CD4-positive, alpha-beta T cell (primary cell): ENCODE measurements at regions not wholly inside any gene's neighbourhood (a gene's known extent, or its start where the extent isn't known, plus 50 kb on each side); places are given as distances from the start of the nearest gene placed in this dataset.

Source experiments
- ATAC-seq: fragments of 200-7000 bp; cut with Tn5 transposase; one replicate; pipeline ENCODE4 v1.10.0; 2022; ENCODE audit warnings: mild to moderate bottlenecking; ENCODE audit not compliant: poor library complexity
- CTCF ChIA-PET: fragments of 350-600 bp; sonication (Branson Sonifier 250); formaldehyde crosslinking; loops from one replicate; lab custom pipeline; 2021; ENCODE audit warnings: antibody characterized with exemption, inconsistent platforms; lab: Charles Lee
- POLR2A ChIA-PET: fragments of 350-600 bp; sonication (Branson Sonifier 250); formaldehyde crosslinking; loops from one replicate; lab custom pipeline; 2021; ENCODE audit warnings: antibody characterized with exemption, inconsistent platforms; lab: Charles Lee
- DNase-seq, 14 experiments: peaks; one replicate each; pipeline ENCODE4 v3.0.0-alpha.2; 2013 to 2020; ENCODE audit warnings: mixed read lengths in 2 of 14
- H3K27ac ChIP-seq, 2 donors: one replicate each; pipeline versions ENCODE4 v1.5.1 to v1.7.0; 2013; ENCODE audit warnings: low read length in 2 of 2, low read depth in 1 of 2, mild to moderate bottlenecking in 1 of 2
- H3K27me3 ChIP-seq, 2 experiments: 1 replicate in 1 of 2; 2 replicates in 1 of 2; pipeline versions ENCODE4 v1.6.1 to v1.7.0; 2013; ENCODE audit warnings: low read length in 2 of 2, control low read depth in 1 of 2, mild to moderate bottlenecking in 1 of 2, moderate library complexity in 1 of 2; ENCODE audit not compliant: insufficient read depth in 2 of 2, control insufficient read depth in 1 of 2
- H3K36me3 ChIP-seq: one replicate; pipeline ENCODE4 v1.6.1; 2013; ENCODE audit warnings: low read length, control low read depth; ENCODE audit not compliant: insufficient read depth
- H3K4me1 ChIP-seq: one replicate; pipeline ENCODE4 v1.6.1; 2013; ENCODE audit warnings: low read length, control low read depth; ENCODE audit not compliant: insufficient read depth
- H3K4me3 ChIP-seq: one replicate; pipeline ENCODE4 v1.5.1; 2013; ENCODE audit warnings: mild to moderate bottlenecking, low read length, moderate library complexity
- H3K9me3 ChIP-seq, 2 experiments: 1 replicate in 1 of 2; 2 replicates in 1 of 2; pipeline versions ENCODE4 v1.6.1 to v1.7.0; 2013; ENCODE audit warnings: low read length in 2 of 2, mild to moderate bottlenecking in 2 of 2, control low read depth in 1 of 2, moderate library complexity in 1 of 2; ENCODE audit not compliant: control insufficient read depth in 1 of 2, insufficient read depth in 1 of 2
- H3K27ac Mint-ChIP-seq: one replicate; pipeline ENCODE4 v1.8.0; 2020; ENCODE audit warnings: mixed read lengths
- H3K27me3 Mint-ChIP-seq: one replicate; pipeline ENCODE4 v1.8.0; 2021; ENCODE audit warnings: mixed read lengths
- H3K36me3 Mint-ChIP-seq: one replicate; pipeline ENCODE4 v1.8.0; 2021; ENCODE audit warnings: low read depth, mixed read lengths
- H3K4me1 Mint-ChIP-seq: one replicate; pipeline ENCODE4 v1.8.0; 2021; ENCODE audit warnings: low read depth, mixed read lengths
- H3K4me3 Mint-ChIP-seq: one replicate; pipeline ENCODE4 v1.8.0; 2020; ENCODE audit warnings: mild to moderate bottlenecking, mixed read lengths
- H3K9me3 Mint-ChIP-seq: one replicate; pipeline ENCODE4 v1.8.0; 2020; ENCODE audit warnings: mixed read lengths
- intact Hi-C, 2 experiments: fragments of 100-400 bp; cut with DNase I in 1 of 2; cut with micrococcal nuclease in 1 of 2; formaldehyde crosslinking; loops; one replicate each; pipeline versions ENCODE4 v1.15.1 to v1.9.0; 2023 to 2025; cut with DNase I, micrococcal nuclease
- TF ChIP-seq, protein P1 (sequence below): fragments of 200-600 bp; IDR thresholded peaks from one replicate; pipeline ENCODE4 v1.8.0; 2022; ENCODE audit warnings: antibody characterized with exemption, mild to moderate bottlenecking

GRCh38 chr1:2874607-2875480 lies 73.4 kb upstream of the TTC34 start:
- no peak overlapping the region for H3K4me3 Mint-ChIP-seq
- ChIA-PET POLR2A (no interaction called here), CTCF (no interaction called here)
- Histone ChIP-seq H3K9me3 (peaks cover 19 to 42% of the 10 kb centered on the region in 2 experiments), H3K36me3 (no peaks in the 10 kb centered on the region), H3K4me1 (no peaks in the 10 kb centered on the region), H3K27ac (no peak overlapping the region), H3K4me3 (no peak overlapping the region), H3K27me3 (no peaks in the 10 kb centered on the region)
- no peak overlapping the region for H3K27ac Mint-ChIP-seq
- ATAC-seq (no peak), DNase-seq (no peak)
- H3K36me3 Mint-ChIP-seq, result no peaks in the 10 kb centered on the region
- intact Hi-C loops, result no loop called here
- no peaks in the 10 kb centered on the region for H3K4me1 Mint-ChIP-seq
- no peaks in the 10 kb centered on the region for H3K27me3 Mint-ChIP-seq
- H3K9me3 Mint-ChIP-seq, result no peaks in the 10 kb centered on the region
- TF ChIP-seq, protein P1, sequence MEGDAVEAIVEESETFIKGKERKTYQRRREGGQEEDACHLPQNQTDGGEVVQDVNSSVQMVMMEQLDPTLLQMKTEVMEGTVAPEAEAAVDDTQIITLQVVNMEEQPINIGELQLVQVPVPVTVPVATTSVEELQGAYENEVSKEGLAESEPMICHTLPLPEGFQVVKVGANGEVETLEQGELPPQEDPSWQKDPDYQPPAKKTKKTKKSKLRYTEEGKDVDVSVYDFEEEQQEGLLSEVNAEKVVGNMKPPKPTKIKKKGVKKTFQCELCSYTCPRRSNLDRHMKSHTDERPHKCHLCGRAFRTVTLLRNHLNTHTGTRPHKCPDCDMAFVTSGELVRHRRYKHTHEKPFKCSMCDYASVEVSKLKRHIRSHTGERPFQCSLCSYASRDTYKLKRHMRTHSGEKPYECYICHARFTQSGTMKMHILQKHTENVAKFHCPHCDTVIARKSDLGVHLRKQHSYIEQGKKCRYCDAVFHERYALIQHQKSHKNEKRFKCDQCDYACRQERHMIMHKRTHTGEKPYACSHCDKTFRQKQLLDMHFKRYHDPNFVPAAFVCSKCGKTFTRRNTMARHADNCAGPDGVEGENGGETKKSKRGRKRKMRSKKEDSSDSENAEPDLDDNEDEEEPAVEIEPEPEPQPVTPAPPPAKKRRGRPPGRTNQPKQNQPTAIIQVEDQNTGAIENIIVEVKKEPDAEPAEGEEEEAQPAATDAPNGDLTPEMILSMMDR, result no peak

- DNase-seq, result no peak
- H3K27ac Mint-ChIP-seq, result no peak overlapping the region
- H3K4me1 Mint-ChIP-seq, result no peaks in the 10 kb centered on the region
- no peak for ATAC-seq
- no peaks in the 10 kb centered on the region for H3K36me3 ChIP-seq
- no peaks in the 10 kb centered on the region for H3K9me3 Mint-ChIP-seq
- H3K27me3 Mint-ChIP-seq, result no peaks in the 10 kb centered on the region
- no peak overlapping the region for H3K4me3 Mint-ChIP-seq
- H3K36me3 Mint-ChIP-seq, result no peaks in the 10 kb centered on the region
- CTCF ChIA-PET, result no interaction called here
- intact Hi-C loops, result no loop called here
- H3K27ac ChIP-seq, result no peak overlapping the region
- H3K27me3 ChIP-seq, result no peaks in the 10 kb centered on the region
- POLR2A ChIA-PET, result no interaction called here
- H3K4me3 ChIP-seq, result no peak overlapping the region
- peaks cover 14 to 37% of the 10 kb centered on the region in 2 experiments for H3K9me3 ChIP-seq
- TF ChIP-seq, protein P1, result no peak
- H3K4me1 ChIP-seq, result no peaks in the 10 kb centered on the region
Observed at GRCh38 chr1:2875707-2876561, 74.4 kb upstream of the TTC34 start.

DNA sequence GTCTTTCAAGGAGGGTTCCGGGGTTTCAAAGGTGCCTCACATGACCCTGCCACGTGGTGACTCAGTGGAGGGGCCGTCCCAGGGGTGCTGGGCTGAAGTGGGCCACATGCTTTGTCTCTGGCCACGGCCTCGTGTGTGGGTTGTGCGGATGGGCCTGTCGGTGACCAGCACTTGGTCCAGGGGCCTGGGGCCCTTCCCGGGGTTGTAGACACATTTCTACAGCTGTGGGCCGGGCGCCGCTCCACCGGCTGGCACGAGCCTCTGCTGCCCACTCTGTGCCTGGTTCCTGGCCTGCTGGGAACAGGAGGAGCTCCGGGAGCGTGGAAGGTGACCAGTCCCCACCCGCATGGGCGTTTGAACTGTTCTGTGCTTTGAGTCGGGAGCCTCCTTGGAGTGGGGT lies 75.4 kb upstream of the TTC34 start:
- no peaks in the 10 kb centered on the region for H3K4me1 Mint-ChIP-seq
- H3K27me3 Mint-ChIP-seq, result no peaks in the 10 kb centered on the region
- ChIA-PET CTCF (no interaction called here), POLR2A (no interaction called here)
- no peak overlapping the region for H3K27ac Mint-ChIP-seq
- intact Hi-C loops, result no loop called here
- no peak overlapping the region for H3K4me3 ChIP-seq
- TF ChIP-seq, protein P1, result no peak
- H3K27ac ChIP-seq, result no peak overlapping the region
- ATAC-seq (no peak), DNase-seq (no peak)
- H3K9me3 ChIP-seq, result peaks cover 5 to 28% of the 10 kb centered on the region in 2 experiments
- H3K36me3 Mint-ChIP-seq, result no peaks in the 10 kb centered on the region
- H3K9me3 Mint-ChIP-seq, result no peaks in the 10 kb centered on the region
- H3K27me3 ChIP-seq, result no peaks in the 10 kb centered on the region
- H3K36me3 ChIP-seq, result no peaks in the 10 kb centered on the region
- no peak overlapping the region for H3K4me3 Mint-ChIP-seq
- no peaks in the 10 kb centered on the region for H3K4me1 ChIP-seq
